Esophagus (tissue), 2 donors: ENCODE measurements at regions not wholly inside any gene's neighbourhood (a gene's known extent, or its start where the extent isn't known, plus 50 kb on each side); places are given as distances from the start of the nearest gene placed in this dataset.

Experiments used
- H3K27ac ChIP-seq, 2 donors: one replicate each; pipeline ENCODE4 v1.5.1; 2013; ENCODE audit warnings: low read depth in 2 of 2, mild to moderate bottlenecking in 2 of 2, inconsistent platforms in 1 of 2, low read length in 1 of 2, moderate library complexity in 1 of 2
- H3K27me3 ChIP-seq, 2 donors: one replicate each; pipeline ENCODE4 v1.6.1; 2013; ENCODE audit warnings: low read length in 2 of 2, control low read depth in 1 of 2, mild to moderate bottlenecking in 1 of 2; ENCODE audit not compliant: insufficient read depth in 2 of 2, control insufficient read depth in 1 of 2
- H3K36me3 ChIP-seq, 2 donors: one replicate each; pipeline ENCODE4 v1.6.1; 2013; ENCODE audit warnings: low read length in 1 of 2; ENCODE audit not compliant: control insufficient read depth in 2 of 2, insufficient read depth in 2 of 2
- H3K4me1 ChIP-seq, 2 donors: one replicate each; pipeline ENCODE4 v1.6.1; 2013; ENCODE audit warnings: low read length in 1 of 2; ENCODE audit not compliant: control insufficient read depth in 2 of 2, insufficient read depth in 2 of 2
- H3K4me3 ChIP-seq, 2 donors: one replicate each; pipeline ENCODE4 v1.5.1; 2013; ENCODE audit warnings: low read length in 2 of 2, mild to moderate bottlenecking in 2 of 2, low read depth in 1 of 2, moderate library complexity in 1 of 2
- H3K9me3 ChIP-seq, 2 donors: one replicate each; pipeline ENCODE4 v1.6.1; 2013; ENCODE audit warnings: mild to moderate bottlenecking in 2 of 2, low read depth in 1 of 2, low read length in 1 of 2, moderate library complexity in 1 of 2; ENCODE audit not compliant: control insufficient read depth in 2 of 2, insufficient read depth in 1 of 2
- WGBS, 2 donors: extraction: QIAGEN DNeasy Blood & Tissue Kit; methylation state at CpG; one replicate each; pipeline ENCODE4 v1.1.7; 2013; 5-methylcytosine and 5-hydroxymethylcytosine counted together
- donor health status: healthy with polysubstance abuse.
- donor health status: Bipolar disorder and iron deficiency.

- WGBS, 2 donors = 75% methylated on average over 9 of the region's 9 CpGs
Measured at GRCh38 chr12:5155866-5156265, 112.2 kb downstream of the KCNA5 start.

GRCh38 chr12:5160827-5161226 lies 117.1 kb downstream of the KCNA5 start:
- Histone ChIP-seq H3K27ac (no peak overlapping the region), H3K4me3 (no peak overlapping the region), H3K9me3 (no peaks in the 10 kb centered on the region), H3K36me3 (no peaks in the 10 kb centered on the region), H3K4me1 (no peaks in the 10 kb centered on the region), H3K27me3 (peaks cover 0 to under 1% of the 10 kb centered on the region in 2 donors)
- WGBS, 2 donors = 70 to 84% methylated on average over 1 of the region's 1 CpG

More at GRCh38 chr12:5155866-5156265, 112.2 kb downstream of the KCNA5 start:
- Histone ChIP-seq H3K9me3 (peaks cover 0 to 2% of the 10 kb centered on the region in 2 donors), H3K4me1 (no peaks in the 10 kb centered on the region), H3K27ac (no peak overlapping the region), H3K4me3 (no peak overlapping the region), H3K27me3 (peaks cover 0 to 5% of the 10 kb centered on the region in 2 donors), H3K36me3 (no peaks in the 10 kb centered on the region)

GRCh38 chr12:5163661-5164060 lies 120.0 kb downstream of the KCNA5 start:
- Histone ChIP-seq H3K9me3 (no peaks in the 10 kb centered on the region), H3K27ac (no peak overlapping the region), H3K4me1 (no peaks in the 10 kb centered on the region), H3K36me3 (no peaks in the 10 kb centered on the region), H3K4me3 (no peak overlapping the region), H3K27me3 (no peaks in the 10 kb centered on the region)
- 87 to 90% methylated on average over 3 of the region's 3 CpGs for WGBS, 2 donors

GRCh38 chr12:5165296-5165970 lies 121.8 kb downstream of the KCNA5 start:
- H3K4me3 ChIP-seq = no peak overlapping the region
- 70 to 86% methylated on average over 5 of the region's 5 CpGs for WGBS, 2 donors
- H3K27ac ChIP-seq = no peak overlapping the region
- H3K36me3 ChIP-seq = no peaks in the 10 kb centered on the region
- H3K9me3 ChIP-seq = no peaks in the 10 kb centered on the region
- H3K27me3 ChIP-seq = peaks cover 0 to 2% of the 10 kb centered on the region in 2 donors
- H3K4me1 ChIP-seq = no peaks in the 10 kb centered on the region

GRCh38 chr12:5166976-5167375 lies 123.3 kb downstream of the KCNA5 start:
- Histone ChIP-seq H3K27ac (no peak overlapping the region), H3K4me1 (no peaks in the 10 kb centered on the region), H3K27me3 (peaks cover 0 to 2% of the 10 kb centered on the region in 2 donors), H3K36me3 (no peaks in the 10 kb centered on the region), H3K4me3 (no peak overlapping the region), H3K9me3 (no peaks in the 10 kb centered on the region)
- WGBS, 2 donors = 76 to 79% methylated on average over 4 of the region's 4 CpGs

GRCh38 chr12:5168148-5168547 lies 124.5 kb downstream of the KCNA5 start:
- Histone ChIP-seq H3K27ac (no peak overlapping the region), H3K36me3 (no peaks in the 10 kb centered on the region), H3K4me3 (no peak overlapping the region), H3K9me3 (no peaks in the 10 kb centered on the region), H3K4me1 (no peaks in the 10 kb centered on the region), H3K27me3 (peaks cover 0 to 2% of the 10 kb centered on the region in 2 donors)
- 87 to 91% methylated on average over 5 of the region's 5 CpGs for WGBS, 2 donors

GRCh38 chr12:5170844-5171243 lies 127.2 kb downstream of the KCNA5 start:
- H3K27me3 ChIP-seq = peaks cover 0 to 2% of the 10 kb centered on the region in 2 donors
- WGBS, 2 donors = 52 to 64% methylated on average over 5 of the region's 5 CpGs
- no peaks in the 10 kb centered on the region for H3K9me3 ChIP-seq
- H3K27ac ChIP-seq = no peak overlapping the region
- no peaks in the 10 kb centered on the region for H3K4me1 ChIP-seq
- no peaks in the 10 kb centered on the region for H3K36me3 ChIP-seq
- H3K4me3 ChIP-seq = no peak overlapping the region

- Histone ChIP-seq H3K36me3 (no peaks in the 10 kb centered on the region), H3K9me3 (no peaks in the 10 kb centered on the region), H3K27ac (no peak overlapping the region), H3K4me1 (no peaks in the 10 kb centered on the region), H3K27me3 (peaks cover 0 to 2% of the 10 kb centered on the region in 2 donors), H3K4me3 (no peak overlapping the region)
- WGBS, 2 donors = 19 to 21% methylated on average over 5 of the region's 5 CpGs
Measured at GRCh38 chr12:5171701-5172100, 128.0 kb downstream of the KCNA5 start.

GRCh38 chr12:5172886-5173285 lies 129.2 kb downstream of the KCNA5 start:
- no peaks in the 10 kb centered on the region for H3K36me3 ChIP-seq
- peaks cover 0 to 2% of the 10 kb centered on the region in 2 donors for H3K27me3 ChIP-seq
- WGBS, 2 donors = 80 to 82% methylated on average over 10 of the region's 10 CpGs
- no peak overlapping the region for H3K4me3 ChIP-seq
- H3K9me3 ChIP-seq = no peaks in the 10 kb centered on the region
- no peak overlapping the region for H3K27ac ChIP-seq
- H3K4me1 ChIP-seq = no peaks in the 10 kb centered on the region

GRCh38 chr12:5173511-5174011 lies 129.9 kb downstream of the KCNA5 start:
- Histone ChIP-seq H3K36me3 (no peaks in the 10 kb centered on the region), H3K27me3 (peaks cover 0 to 2% of the 10 kb centered on the region in 2 donors), H3K27ac (no peak overlapping the region), H3K4me1 (no peaks in the 10 kb centered on the region), H3K4me3 (no peak overlapping the region), H3K9me3 (no peaks in the 10 kb centered on the region)
- 78 to 80% methylated on average over 10 of the region's 10 CpGs for WGBS, 2 donors
